GM19043 (cell line): ENCODE measurements at regions not wholly inside any gene's neighbourhood (a gene's known extent, or its start where the extent isn't known, plus 50 kb on each side); places are given as distances from the start of the nearest gene placed in this dataset.
"Not testable (repeated sequence)": the region's sequence is repeated elsewhere in the genome, so short reads cannot be mapped to it uniquely, and the experiment has no call there.

Source experiments
- ATAC-seq: cut with Tn5 transposase; IDR thresholded peaks from one replicate; pipeline ENCODE4 v1.9.1; 2021; ENCODE audit warnings: low read depth; ENCODE audit not compliant: unreplicated experiment

- ATAC-seq, result no peak
Measured at GRCh38 chr6:119686644-119687043, 337.1 kb upstream of the MAN1A1 start.

- no peak for ATAC-seq
Measured at GRCh38 chr6:119686240-119686639, 336.7 kb upstream of the MAN1A1 start.

- no peak for ATAC-seq
Measured at GRCh38 chr6:119683671-119684070, 334.1 kb upstream of the MAN1A1 start.

GRCh38 chr6:119683031-119683430 lies 333.5 kb upstream of the MAN1A1 start:
- no peak for ATAC-seq

GRCh38 chr6:119678961-119679360 lies 329.4 kb upstream of the MAN1A1 start:
- no peak for ATAC-seq

GRCh38 chr6:119677384-119677783 lies 327.8 kb upstream of the MAN1A1 start:
- ATAC-seq, result no peak

GRCh38 chr6:119676961-119677360 lies 327.4 kb upstream of the MAN1A1 start:
- ATAC-seq, result no peak

- no peak for ATAC-seq
Measured at GRCh38 chr6:119676230-119676629, 326.7 kb upstream of the MAN1A1 start.

GRCh38 chr6:119673741-119674140 lies 324.2 kb upstream of the MAN1A1 start:
- ATAC-seq, result no peak

- ATAC-seq, result no peak
Measured at GRCh38 chr6:119672725-119673124, 323.2 kb upstream of the MAN1A1 start.

GRCh38 chr6:119671105-119671504 lies 321.5 kb upstream of the MAN1A1 start:
- ATAC-seq, result no peak

GRCh38 chr6:119669221-119669620 lies 319.7 kb upstream of the MAN1A1 start:
- ATAC-seq, result no peak

GRCh38 chr6:119665432-119665831 lies 315.9 kb upstream of the MAN1A1 start:
- ATAC-seq, result not testable (repeated sequence)

- no peak for ATAC-seq
Measured at GRCh38 chr6:119661628-119662027, 312.1 kb upstream of the MAN1A1 start.

- no peak for ATAC-seq
Measured at GRCh38 chr6:119661078-119661477, 311.5 kb upstream of the MAN1A1 start.

- no peak for ATAC-seq
Measured at GRCh38 chr6:119658917-119659316, 309.4 kb upstream of the MAN1A1 start.

GRCh38 chr6:119655124-119655523 lies 305.6 kb upstream of the MAN1A1 start:
- no peak for ATAC-seq

- ATAC-seq, result no peak
Measured at GRCh38 chr6:119653329-119653728, 303.8 kb upstream of the MAN1A1 start.

- no peak for ATAC-seq
Measured at GRCh38 chr6:119649531-119649930, 300.0 kb upstream of the MAN1A1 start.

- no peak for ATAC-seq
Measured at GRCh38 chr6:119647309-119647708, 297.7 kb upstream of the MAN1A1 start.

GRCh38 chr6:119643876-119644275 lies 294.3 kb upstream of the MAN1A1 start:
- no peak for ATAC-seq

GRCh38 chr6:119637768-119638167 lies 288.2 kb upstream of the MAN1A1 start:
- no peak for ATAC-seq

- no peak for ATAC-seq
Measured at GRCh38 chr6:119636060-119636459, 286.5 kb upstream of the MAN1A1 start.
